Mucosa of stomach (tissue), 1 donor: ENCODE measurements at regions not wholly inside any gene's neighbourhood (a gene's known extent, or its start where the extent isn't known, plus 50 kb on each side); places are given as distances from the start of the nearest gene placed in this dataset.

ENCODE experiments used
- H3K27me3 ChIP-seq: one replicate; pipeline ENCODE4 v1.7.0; 2013; ENCODE audit warnings: mild to moderate bottlenecking, low read length; ENCODE audit not compliant: control insufficient read depth, insufficient read depth
- H3K36me3 ChIP-seq: one replicate; pipeline ENCODE4 v1.7.0; 2013; ENCODE audit warnings: low read length; ENCODE audit not compliant: control insufficient read depth, insufficient read depth
- H3K4me1 ChIP-seq: one replicate; pipeline ENCODE4 v1.7.0; 2013; ENCODE audit warnings: mild to moderate bottlenecking, low read length; ENCODE audit not compliant: control insufficient read depth, insufficient read depth
- H3K4me3 ChIP-seq: one replicate; pipeline ENCODE4 v1.7.0; 2013; ENCODE audit warnings: low read length
- H3K9ac ChIP-seq: one replicate; pipeline ENCODE4 v1.7.0; 2013; ENCODE audit warnings: mild to moderate bottlenecking, low read length, moderate library complexity
- H3K9me3 ChIP-seq: one replicate; pipeline ENCODE4 v1.7.0; 2013; ENCODE audit warnings: mild to moderate bottlenecking, low read length, moderate library complexity; ENCODE audit not compliant: control insufficient read depth
- donor health status: Pancreatic carcinoma.

DNA sequence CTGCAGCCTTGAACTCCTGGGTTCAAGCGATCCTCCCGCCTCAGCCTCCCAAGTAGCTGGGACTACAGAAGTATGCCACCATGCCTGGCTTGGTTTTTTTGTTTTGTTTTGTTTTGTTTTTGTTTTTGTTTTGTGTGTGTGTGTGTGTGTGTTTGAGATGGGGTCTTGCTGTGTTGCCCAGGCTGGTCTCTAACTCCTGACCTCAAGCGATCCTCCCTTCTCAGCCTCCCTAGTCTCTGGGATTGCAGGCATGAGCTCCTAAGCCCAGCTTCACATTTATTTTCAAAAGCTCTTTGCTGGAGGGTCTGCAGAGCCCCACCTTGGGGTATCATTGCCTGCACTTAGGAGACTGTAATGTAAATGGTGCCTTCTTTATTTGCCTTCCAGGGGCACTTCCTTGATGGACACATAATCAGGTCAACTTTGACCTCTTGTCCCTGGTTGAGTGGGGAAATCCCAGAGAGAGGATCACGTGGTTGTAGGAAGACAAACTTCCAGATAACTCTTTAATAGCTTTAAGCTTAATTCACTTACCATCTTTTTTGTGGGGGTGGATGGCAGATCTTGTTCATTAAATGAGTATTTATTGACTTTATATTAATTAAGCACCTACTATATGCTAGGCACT lies 72.9 kb upstream of the NPAS1 start:
- Histone ChIP-seq H3K9ac (no peak overlapping the region), H3K4me1 (peaks cover 42% of the 10 kb centered on the region), H3K4me3 (no peak overlapping the region), H3K9me3 (no peaks in the 10 kb centered on the region), H3K27me3 (no peaks in the 10 kb centered on the region), H3K36me3 (no peaks in the 10 kb centered on the region)

DNA sequence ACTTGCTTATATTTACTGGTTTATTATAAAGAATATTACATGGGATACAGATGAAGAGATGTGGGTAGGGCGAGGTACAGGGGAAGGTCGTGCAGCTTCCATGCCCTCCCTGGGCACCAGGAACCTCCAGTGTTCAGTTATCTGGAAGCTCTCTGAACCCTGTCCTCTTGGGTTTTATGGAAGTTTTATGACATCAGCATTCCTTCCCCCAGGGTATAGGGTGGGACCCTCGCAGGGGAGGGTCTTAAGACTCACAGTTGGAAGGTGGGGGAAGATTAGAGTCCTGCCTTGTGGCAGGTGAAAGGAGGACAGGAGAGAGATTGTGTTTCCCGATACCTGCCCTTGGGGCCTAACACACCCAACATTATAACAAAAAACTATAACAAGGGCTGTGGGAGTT lies 71.8 kb upstream of the NPAS1 start:
- peaks cover 43% of the 10 kb centered on the region for H3K4me1 ChIP-seq
- H3K9ac ChIP-seq, result no peak overlapping the region
- H3K27me3 ChIP-seq, result no peaks in the 10 kb centered on the region
- no peaks in the 10 kb centered on the region for H3K36me3 ChIP-seq
- H3K9me3 ChIP-seq, result no peaks in the 10 kb centered on the region
- H3K4me3 ChIP-seq, result no peak overlapping the region

DNA sequence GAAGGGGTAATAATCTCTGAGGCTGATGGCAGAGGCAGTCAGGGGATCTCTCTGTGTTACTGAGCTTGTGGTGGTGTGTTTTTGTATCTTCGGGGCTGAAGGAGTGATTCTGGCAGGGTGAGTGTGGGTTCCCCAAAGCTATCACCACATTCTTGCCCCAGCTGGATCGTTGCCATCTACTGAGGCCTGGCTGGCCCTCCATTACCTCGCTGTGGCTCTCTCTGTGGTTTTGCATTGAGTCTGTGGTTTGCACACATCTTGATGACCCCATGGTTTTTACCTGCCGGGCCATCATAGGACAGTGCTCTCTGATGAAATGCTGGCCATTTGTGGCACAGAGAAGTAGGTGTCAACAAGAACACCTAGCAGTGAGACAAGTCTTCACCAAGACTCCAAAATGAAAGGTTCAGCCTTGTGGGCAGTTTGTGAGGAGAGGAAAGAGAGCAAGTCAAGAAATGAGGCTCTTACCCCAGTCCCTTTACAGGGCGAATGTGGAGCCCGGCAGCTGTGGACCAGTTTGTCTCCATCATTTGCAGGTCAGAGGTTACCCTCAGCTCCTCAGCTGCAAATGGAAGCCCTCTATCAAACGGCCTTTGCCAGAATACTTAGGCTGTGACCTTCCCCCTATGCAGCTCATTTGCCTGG lies 69.0 kb upstream of the NPAS1 start:
- peaks cover 47% of the 10 kb centered on the region for H3K4me1 ChIP-seq
- H3K9me3 ChIP-seq, result no peaks in the 10 kb centered on the region
- no peak overlapping the region for H3K4me3 ChIP-seq
- H3K36me3 ChIP-seq, result no peaks in the 10 kb centered on the region
- H3K9ac ChIP-seq, result no peak overlapping the region
- no peaks in the 10 kb centered on the region for H3K27me3 ChIP-seq

DNA sequence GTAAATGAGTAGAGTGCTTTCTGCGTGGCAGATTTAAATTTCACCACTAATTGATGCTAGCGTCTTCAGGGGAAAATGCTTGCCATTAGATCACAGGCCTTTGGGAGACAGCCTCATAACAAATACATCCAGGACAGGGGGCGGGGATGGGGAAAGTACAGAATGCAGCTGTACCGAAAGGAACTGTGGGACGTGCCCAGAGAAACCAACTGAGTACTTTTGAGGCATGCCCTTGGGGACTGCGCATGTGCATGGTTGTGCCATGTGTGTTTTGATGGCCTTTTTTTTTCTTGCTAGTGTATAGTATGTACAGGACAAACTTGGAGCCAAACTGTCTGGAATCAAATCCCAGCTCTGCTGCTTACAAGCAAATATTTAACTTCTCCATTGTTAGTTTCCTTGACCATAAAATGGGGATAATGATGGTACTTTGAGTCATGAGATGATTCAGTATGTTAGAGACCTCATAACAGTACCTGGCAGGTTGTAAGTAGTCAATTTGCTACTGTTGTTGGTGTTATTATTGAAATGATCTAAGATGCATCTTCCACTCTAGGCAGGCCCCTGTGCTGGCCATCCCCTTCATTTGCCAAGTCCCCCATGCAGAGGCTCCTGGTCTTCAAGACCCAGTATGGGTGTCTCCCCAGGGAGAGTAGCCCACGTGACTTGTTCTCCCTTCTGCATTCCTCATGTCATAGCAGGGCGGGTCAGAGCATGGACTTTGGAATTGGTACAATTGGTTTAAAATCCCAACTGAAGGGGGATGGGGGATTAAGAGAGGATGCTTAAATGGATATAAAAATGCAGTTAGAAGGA lies 68.3 kb upstream of the NPAS1 start:
- Histone ChIP-seq H3K36me3 (no peaks in the 10 kb centered on the region), H3K9ac (no peak overlapping the region), H3K27me3 (no peaks in the 10 kb centered on the region), H3K4me1 (peaks cover 43% of the 10 kb centered on the region), H3K9me3 (no peaks in the 10 kb centered on the region), H3K4me3 (no peak overlapping the region)

DNA sequence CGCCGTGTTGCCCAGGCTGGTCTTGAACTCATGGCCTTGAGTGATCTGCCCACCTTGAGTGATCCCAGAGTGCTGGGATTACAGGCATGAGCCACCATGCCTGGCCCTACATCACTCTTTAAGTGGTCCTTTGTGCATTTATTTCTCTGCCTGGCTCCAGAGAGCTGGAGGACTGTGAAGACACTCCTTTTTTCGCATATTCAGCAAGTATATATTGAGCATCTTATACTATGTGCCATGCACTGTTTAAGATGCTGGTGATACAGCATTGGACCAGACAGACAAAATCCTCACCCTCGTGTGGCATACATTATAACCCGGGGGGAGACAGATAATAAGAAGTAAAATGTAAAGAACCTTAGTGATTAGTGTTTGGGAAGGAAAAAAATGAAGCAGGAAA lies 66.8 kb upstream of the NPAS1 start:
- Histone ChIP-seq H3K9ac (no peak overlapping the region), H3K4me3 (no peak overlapping the region), H3K27me3 (no peaks in the 10 kb centered on the region), H3K4me1 (peaks cover 37% of the 10 kb centered on the region), H3K9me3 (no peaks in the 10 kb centered on the region), H3K36me3 (no peaks in the 10 kb centered on the region)

DNA sequence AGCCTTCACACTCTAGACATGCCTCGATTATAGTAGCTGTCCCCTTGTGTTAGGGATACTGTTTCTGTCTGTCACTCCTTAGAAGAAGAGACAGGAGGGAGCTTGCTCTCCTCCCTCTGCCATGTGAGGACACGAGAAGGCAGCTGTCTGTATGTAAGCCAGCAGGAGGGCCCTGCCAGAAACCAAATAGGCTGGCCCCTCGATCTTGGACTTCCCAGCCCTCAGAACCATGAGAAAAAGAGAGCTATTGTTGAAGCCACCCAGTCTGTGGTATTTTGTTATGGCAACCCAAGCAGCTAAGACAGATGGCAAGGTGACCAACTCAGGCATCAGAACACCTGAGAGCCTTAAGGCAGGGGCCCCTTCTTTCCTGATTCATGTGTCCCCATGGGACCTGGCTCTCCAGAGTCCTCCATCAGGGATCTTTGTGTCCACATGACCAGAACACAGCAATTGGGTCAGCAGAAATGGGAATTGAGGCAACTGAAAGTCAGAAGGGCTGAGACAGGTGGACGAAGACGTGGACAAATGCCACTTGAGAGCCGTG lies 65.6 kb upstream of the NPAS1 start:
- Histone ChIP-seq H3K27me3 (no peaks in the 10 kb centered on the region), H3K36me3 (no peaks in the 10 kb centered on the region), H3K4me3 (no peak overlapping the region), H3K9ac (no peak overlapping the region), H3K4me1 (peaks cover 37% of the 10 kb centered on the region), H3K9me3 (no peaks in the 10 kb centered on the region)

DNA sequence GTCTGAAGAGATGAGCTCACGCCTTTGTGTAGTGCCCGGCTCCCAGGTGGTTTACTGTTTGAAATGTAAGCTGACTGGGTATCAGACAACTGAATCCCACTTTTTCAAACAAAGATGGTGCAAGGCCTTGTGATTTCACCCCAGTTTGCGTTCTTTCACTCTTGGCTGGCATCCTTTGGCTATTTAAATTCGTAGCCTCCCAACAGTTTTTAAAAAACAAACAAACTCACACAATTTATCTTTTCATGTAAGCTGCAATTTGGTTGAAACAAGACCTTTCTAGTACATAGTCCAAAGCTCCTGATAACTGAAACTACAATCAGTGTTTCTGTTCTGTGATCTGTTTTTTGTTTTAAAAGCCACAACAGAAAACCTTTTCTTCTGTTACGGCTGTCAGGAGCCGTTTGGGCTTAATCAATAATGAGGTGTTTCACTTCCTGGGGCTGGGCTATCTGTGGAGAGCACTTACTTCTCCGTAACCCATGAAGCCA lies 65.1 kb upstream of the NPAS1 start:
- Histone ChIP-seq H3K9ac (peak overlapping the region; percentile 40), H3K27me3 (no peaks in the 10 kb centered on the region), H3K4me3 (no peak overlapping the region), H3K9me3 (no peaks in the 10 kb centered on the region), H3K36me3 (no peaks in the 10 kb centered on the region), H3K4me1 (peaks cover 37% of the 10 kb centered on the region)

DNA sequence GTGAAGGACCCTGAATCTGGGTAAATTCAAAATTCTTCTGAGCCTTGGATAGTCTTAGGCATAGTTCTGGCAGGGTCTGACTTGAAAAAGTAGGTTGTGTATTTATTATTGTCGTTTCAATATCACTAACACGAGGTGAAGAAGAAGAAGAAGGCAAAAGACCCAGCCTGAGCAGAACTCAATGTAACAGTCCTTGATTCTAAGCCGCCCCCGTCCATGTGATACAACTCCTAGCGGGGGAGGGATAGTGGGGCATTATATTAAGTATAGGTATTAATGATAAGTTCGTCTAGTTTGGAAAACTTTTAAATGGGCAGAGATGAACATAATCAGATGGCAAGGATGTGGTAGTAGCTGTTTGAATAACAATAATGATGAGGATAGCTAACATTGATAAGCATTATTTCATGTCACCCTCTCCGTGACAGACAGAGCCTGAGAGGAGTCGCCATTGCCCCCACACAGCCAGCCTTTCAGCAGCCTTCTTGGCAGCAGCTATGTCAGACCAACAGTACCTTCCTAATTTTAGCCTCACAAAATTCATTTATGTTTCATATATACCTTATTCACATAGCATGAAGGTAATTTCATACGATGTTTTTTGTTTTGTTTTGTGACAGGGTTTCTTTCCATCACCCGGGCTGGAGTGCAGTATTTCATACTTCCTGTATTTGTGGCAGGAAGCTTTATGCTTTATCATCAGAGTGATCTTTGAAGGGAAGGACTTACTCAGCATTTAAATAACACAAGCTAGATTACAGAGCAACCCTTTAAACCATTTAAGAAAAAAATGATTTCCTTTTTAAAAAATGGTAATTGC lies 64.4 kb upstream of the NPAS1 start:
- H3K4me3 ChIP-seq, result no peak overlapping the region
- H3K27me3 ChIP-seq, result no peaks in the 10 kb centered on the region
- H3K36me3 ChIP-seq, result no peaks in the 10 kb centered on the region
- H3K4me1 ChIP-seq, result peaks cover 36% of the 10 kb centered on the region
- peak overlapping the region; percentile 40 for H3K9ac ChIP-seq
- H3K9me3 ChIP-seq, result no peaks in the 10 kb centered on the region

DNA sequence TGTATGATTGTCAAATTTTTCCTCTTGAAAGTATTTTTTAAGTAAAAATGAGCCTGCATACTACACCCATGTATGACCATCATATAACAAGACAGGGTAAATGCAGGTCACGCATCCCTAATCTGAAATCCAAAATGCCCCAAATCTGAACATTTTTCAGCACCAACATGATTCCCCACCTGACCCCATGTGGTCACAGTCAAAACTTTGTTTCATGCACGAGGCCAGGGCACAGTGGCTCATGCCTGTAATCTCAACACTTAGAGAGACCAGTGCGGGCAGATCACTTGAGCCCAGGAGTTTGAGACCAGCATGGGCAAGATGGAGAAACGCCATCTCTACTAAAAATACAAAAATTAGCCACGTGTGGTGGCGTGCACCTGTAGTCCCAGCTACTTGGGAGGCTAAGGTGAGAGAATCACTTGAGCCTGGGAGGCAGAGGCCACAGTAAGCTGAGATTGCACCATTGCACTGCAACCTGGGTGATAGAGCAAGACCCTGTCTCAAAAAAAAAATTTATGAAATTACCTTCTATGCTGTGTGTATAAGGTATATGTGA lies 63.7 kb upstream of the NPAS1 start:
- Histone ChIP-seq H3K36me3 (no peaks in the 10 kb centered on the region), H3K4me3 (no peak overlapping the region), H3K9ac (no peak overlapping the region), H3K27me3 (no peaks in the 10 kb centered on the region), H3K4me1 (peaks cover 29% of the 10 kb centered on the region), H3K9me3 (no peaks in the 10 kb centered on the region)

DNA sequence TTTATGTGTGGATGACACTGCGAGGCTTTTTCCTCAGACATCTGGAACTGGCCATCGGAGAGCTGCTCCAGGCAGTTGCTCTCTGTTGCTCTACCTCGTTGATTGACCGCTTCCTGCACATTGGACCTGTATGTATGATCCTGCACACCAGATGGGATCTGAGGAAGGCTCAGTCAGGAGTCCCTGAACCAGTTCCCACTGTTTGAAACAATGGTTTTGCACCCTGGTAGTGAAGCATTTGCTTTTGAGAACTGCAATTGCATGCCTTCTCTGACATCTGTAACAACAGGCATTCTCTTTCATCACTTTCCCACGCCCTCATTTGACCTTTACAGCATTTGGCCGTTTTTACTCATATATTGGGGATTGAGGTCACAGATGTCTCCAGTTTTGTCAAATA lies 61.1 kb upstream of the NPAS1 start:
- H3K9me3 ChIP-seq, result no peaks in the 10 kb centered on the region
- no peak overlapping the region for H3K9ac ChIP-seq
- H3K27me3 ChIP-seq, result no peaks in the 10 kb centered on the region
- peaks cover 20% of the 10 kb centered on the region for H3K4me1 ChIP-seq
- H3K36me3 ChIP-seq, result no peaks in the 10 kb centered on the region
- no peak overlapping the region for H3K4me3 ChIP-seq

DNA sequence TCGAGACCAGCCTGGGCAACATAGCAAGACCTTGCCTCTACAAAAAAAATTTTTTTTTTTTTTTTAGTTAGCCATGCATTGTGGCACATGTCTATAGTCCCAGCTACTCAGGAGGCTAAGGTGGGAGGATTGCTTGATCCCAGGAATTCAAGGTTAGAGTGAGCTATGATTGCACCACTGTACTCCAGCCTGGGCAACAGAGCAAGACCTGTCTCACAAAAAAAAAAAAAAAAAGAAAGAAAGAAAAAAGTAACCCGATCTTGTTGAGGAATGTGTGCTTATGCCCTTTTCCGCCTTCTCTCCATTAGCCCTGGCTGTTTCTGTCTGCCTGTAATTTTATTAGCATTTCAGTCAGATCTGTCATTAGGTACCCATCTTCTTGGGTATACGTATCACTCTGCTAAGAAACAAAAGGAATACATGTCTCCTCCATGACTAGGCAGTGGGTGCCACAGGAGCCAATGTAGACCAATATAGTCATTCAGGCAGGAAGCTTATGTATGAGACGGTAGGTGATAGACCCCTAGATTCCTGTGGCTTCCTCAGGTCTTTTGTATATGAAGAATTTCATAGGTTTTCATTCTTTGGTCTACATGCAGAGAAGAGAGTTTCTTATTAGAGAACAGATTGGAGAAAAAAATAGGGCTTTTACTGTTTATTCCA lies 59.6 kb upstream of the NPAS1 start:
- H3K9ac ChIP-seq, result no peak overlapping the region
- H3K36me3 ChIP-seq, result no peaks in the 10 kb centered on the region
- H3K27me3 ChIP-seq, result no peaks in the 10 kb centered on the region
- no peak overlapping the region for H3K4me3 ChIP-seq
- no peaks in the 10 kb centered on the region for H3K9me3 ChIP-seq
- peaks cover 10% of the 10 kb centered on the region for H3K4me1 ChIP-seq
